Gastrocnemius medialis (tissue), 4 donors: ENCODE measurements at regions not wholly inside any gene's neighbourhood (a gene's known extent, or its start where the extent isn't known, plus 50 kb on each side); places are given as distances from the start of the nearest gene placed in this dataset.

Source experiments
- CTCF ChIP-seq, 5 experiments: fragments of 450-650 bp in 3 of 5; fragments of 200-600 bp in 2 of 5; sonication (generic) in 2 of 5; IDR thresholded peaks in 4 of 5; conservative IDR thresholded peaks in 1 of 5; 1 replicate in 4 of 5; 2 replicates in 1 of 5; pipeline ENCODE4 v1.5.1; 2016 to 2019; ENCODE audit warnings: antibody characterized with exemption in 5 of 5, mild to moderate bottlenecking in 3 of 5, moderate library complexity in 3 of 5
- POLR2A ChIP-seq, 2 donors: fragments of 450-650 bp; IDR thresholded peaks; one replicate each; pipeline ENCODE4 v1.6.1; 2017; ENCODE audit warnings: antibody characterized with exemption in 2 of 2, mild to moderate bottlenecking in 2 of 2, moderate library complexity in 2 of 2

GRCh38 chr16:26724189-26724588 is 342.5 kb upstream of the C16orf82 start:
- TF ChIP-seq CTCF (IDR thresholded peaks at IDR 0.05 in 4 of 5, conservative IDR thresholded peaks at IDR 0.05 in 1 of 5) (no peak), POLR2A (IDR thresholded peaks at IDR 0.05) (no peak)
